NCI-H1436 (cell line): ENCODE measurements at regions not wholly inside any gene's neighbourhood (a gene's known extent, or its start where the extent isn't known, plus 50 kb on each side); places are given as distances from the start of the nearest gene placed in this dataset.
"Not testable (repeated sequence)": the region's sequence is repeated elsewhere in the genome, so short reads cannot be mapped to it uniquely, and the experiment has no call there.

ENCODE experiments used
- DNase-seq: peaks from one replicate; lab custom pipeline; 2025; lab: John Stamatoyannopoulos, UW

GRCh38 chr6:14478381-14479225, 361.0 kb downstream of the CD83 start:
- DNase-seq, result no peak

DNA sequence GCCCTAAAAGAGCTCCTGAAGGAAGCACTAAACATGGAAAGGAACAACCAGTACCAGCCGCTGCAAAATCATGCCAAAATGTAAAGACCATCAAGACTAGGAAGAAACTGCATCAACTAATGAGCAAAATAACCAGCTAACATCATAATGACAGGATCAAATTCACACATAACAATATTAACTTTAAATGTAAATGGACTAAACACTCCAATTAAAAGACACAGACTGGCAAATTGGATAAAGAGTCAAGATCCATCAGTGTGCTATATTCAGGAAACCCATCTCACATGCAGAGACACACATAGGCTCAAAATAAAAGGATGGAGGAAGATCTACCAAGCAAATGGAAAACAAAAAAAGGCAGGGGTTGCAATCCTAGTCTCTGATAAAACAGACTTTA, 364.4 kb downstream of the CD83 start:
- not testable (repeated sequence) for DNase-seq

DNA sequence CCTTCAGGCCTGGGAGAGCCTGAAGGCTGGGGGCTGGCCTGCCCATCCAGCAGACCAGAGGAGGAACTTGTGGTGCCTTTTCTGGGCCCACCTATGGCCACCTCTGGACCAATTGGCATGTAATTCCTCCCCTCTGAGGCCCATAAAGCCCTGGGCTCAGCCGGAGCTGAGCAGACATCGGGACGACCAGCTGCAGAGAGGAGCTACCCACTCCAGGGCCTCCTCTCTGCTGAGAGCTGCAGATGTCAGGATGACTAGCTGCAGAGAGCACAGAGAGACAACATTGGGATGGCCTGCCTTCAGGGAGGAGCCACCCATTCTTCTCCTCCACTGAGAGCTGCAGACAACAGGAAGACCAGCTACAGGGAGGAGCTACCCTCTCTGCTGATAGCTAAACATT, 370.1 kb downstream of the CD83 start:
- DNase-seq, result no peak

- no peak for DNase-seq
Measured at GRCh38 chr6:14488180-14488579, 370.6 kb downstream of the CD83 start.

GRCh38 chr6:14489445-14489844, 371.9 kb downstream of the CD83 start:
- DNase-seq, result no peak

- DNase-seq, result no peak
Measured at GRCh38 chr6:14498748-14499147, 381.2 kb downstream of the CD83 start.

DNA sequence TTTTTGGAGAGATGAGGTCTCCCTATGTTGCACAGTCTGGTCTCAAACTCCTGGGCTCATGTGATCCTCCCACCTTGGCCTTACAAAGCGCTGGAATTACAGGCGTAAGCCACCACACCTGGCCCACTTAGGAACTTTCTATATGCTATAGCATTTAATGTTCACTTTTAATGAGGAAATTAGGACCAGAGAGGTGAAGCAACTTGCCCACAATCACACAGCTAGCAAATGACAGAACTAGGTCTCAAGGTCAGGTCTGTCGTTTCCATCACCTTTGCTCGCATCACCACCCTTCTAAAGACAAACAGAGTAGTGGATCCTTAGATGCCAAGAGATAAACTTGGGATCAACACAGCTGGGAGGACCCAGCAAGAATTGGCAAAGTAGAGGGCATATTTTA, 381.7 kb downstream of the CD83 start:
- no peak for DNase-seq

DNA sequence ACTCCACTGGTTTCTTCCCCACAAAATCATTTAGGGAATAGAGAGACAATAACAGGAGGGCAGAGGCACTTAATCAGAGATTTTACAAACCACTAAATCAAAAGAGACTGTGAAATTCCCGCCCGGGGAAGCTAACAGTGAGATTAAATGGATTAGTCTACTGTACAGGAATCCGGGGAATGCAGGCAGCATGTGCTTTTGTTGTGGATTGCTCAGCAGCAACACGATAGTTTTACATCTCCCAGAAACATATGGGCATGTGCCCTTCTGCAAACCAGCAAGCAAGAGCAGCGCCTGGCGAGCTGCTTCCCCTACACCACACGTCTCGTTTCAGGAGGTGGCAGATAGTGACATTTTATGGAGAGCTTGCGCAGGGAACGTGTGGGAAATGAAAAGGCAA, 382.3 kb downstream of the CD83 start:
- DNase-seq, result no peak

DNA sequence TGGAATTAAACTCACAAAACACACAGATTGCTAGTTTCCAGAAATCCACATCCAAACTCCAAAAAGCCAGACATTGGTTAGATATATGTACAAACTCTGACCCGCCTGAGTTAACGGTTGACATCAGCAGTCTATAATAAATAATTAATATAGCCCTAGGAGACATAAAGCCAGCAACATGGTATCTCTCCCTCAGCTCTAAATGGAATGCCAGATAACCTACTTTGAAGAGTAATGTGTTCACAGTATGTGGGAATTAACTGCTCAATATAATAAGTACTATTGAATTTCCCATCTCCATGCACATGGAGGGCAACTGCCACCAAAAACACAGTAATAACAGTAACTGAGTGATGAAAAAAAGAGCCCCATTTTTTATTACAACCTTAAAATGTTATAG, 383.2 kb downstream of the CD83 start:
- DNase-seq, result no peak

DNA sequence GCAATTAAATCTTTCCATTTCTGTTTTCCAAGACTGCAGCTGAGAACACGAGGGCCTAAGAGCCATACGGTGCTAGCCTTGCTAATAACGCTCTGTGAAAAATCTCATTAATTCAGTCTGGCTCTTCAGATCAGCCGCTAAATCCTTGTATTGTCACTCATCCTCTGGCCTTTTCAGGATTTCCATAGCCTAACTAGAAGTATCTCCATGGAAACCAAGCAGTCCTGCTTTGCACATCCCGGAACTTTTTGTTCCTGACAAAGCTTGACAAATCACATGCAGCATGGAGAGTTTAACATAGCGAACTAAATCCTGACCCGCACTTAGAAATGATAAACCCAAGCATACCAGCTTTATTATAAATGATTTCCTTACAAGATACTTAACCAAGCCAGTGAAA, 383.7 kb downstream of the CD83 start:
- DNase-seq, result no peak

DNA sequence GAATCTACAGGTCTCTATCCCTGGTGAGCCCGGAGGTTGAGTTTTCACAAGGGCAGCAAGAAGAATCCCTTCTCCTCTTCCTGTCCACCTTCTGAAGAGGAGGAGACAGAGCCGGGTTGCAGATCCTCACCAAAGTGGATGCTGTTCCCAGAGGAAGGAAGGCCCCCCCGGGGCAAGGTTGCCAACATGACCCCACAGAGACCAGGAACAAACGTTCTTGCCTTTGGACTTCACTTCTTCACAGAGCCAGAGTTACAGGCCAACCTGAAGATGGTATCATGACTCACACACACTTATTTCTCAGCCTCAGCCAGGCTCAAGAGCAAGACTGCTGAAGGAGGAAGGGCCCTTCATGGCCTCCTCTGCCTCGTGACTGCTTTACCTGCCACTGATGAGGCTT, 384.3 kb downstream of the CD83 start:
- DNase-seq, result no peak

GRCh38 chr6:14502551-14502950, 385.0 kb downstream of the CD83 start:
- no peak for DNase-seq

- no peak for DNase-seq
Measured at GRCh38 chr6:14505401-14505800, 387.8 kb downstream of the CD83 start.

- DNase-seq, result no peak
Measured at GRCh38 chr6:14506656-14507246, 389.2 kb downstream of the CD83 start.

GRCh38 chr6:14509120-14509519, 391.5 kb downstream of the CD83 start:
- DNase-seq, result no peak

DNA sequence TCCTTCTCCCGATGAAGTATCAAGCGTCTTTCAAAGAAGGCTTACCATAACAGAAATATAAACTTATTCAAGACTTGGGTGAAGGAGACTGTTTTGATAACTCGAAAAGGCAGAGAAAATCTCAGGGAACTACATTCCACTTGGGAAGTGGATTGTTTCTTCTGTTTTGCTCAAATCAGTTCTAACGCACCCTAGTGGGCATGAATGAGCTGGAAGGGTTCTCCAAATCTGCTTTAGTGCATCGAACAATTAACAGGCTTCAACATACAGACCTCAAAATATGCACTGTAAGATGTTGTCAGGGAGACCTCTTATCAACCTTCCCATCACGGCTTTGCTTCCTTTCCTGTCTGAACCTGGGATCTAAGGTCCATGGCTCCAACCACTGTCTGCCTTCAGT, 392.5 kb downstream of the CD83 start:
- DNase-seq, result no peak

DNA sequence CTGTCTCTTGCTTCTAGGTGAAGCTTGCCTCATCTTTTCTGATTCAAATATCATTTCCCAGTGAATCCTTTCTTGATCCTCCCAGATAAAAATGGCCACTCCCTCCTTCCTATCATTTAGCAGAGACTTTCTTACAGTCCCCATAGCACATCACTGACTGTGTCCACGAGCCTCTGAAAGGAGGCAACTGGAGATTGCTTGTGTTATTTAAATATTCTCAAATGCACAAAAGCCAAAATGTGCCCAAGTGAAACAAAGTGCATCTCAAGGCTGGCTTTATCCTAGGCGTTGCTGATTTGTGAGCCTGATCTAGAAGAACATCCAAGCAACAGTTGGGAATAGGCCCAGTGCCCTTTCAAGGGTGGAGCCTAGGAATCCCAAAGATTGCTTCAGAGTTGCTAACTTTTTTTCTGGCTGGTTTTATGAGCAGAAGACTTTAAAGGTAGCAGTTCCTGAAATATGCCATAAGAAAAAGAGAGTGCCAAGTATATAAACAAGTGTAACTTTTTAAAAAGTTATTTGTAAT, 393.6 kb downstream of the CD83 start:
- no peak for DNase-seq

GRCh38 chr6:14512246-14512645, 394.7 kb downstream of the CD83 start:
- DNase-seq, result no peak

DNA sequence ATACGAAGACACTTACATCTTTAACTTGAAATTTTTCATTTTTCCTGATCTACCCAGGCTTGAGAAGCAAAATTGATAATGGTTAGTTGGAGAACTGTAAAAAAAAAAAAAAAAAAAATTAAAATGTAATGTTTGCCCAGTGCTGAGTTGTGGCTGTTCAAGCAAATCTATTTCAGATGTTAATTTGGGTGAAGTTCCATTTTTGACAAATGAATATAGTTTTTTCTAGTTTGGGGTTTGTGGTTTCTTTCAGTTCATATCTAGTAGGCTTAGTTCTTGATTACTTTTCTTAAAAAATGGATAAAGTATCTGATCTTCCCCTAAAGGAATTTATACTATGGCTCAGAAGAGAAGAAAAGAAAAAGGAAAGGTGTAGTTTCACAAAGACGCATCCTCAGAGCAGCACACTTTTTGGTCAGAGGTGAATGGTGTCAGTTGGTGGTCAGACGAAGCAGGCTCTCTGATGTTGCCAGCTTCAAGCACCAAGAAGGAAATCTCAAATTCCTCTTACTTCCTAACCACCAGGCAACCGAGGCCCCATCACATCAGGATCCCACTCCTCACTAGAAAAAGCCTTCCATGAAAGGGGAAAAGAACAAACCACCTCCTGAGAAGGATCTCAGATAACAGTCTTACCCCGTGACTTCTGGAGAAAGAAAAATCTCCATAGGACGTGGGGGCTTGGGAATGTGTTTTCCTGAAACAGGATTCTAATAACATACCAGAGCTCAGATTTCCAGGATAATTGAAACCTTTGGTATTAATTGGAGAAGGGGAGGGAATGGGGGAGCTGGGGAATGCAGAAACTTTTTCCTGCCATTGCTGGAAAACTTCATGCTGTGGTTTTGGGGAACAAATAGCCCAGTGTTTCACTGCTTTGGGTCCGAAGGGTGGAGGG, 396.2 kb downstream of the CD83 start:
- DNase-seq, result no peak

DNA sequence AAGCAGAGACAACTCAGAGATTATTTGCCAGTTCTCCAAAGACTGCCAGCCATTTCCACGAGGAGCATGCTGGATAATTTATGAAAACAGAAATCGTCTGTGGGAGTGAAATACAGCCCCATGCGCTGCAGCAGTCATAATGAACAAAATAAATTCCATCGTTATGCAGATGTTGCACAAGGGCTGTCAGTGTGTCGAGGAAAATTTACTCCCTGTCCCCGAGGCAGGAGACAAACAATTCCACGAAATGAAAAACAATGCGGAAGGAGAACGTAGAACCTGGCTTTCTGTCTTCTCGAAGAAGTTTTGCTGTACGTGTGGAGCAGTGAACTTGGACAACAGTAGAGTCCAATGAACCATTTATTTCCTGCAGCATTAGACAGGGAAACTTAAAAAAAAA, 399.4 kb downstream of the CD83 start:
- DNase-seq, result no peak

DNA sequence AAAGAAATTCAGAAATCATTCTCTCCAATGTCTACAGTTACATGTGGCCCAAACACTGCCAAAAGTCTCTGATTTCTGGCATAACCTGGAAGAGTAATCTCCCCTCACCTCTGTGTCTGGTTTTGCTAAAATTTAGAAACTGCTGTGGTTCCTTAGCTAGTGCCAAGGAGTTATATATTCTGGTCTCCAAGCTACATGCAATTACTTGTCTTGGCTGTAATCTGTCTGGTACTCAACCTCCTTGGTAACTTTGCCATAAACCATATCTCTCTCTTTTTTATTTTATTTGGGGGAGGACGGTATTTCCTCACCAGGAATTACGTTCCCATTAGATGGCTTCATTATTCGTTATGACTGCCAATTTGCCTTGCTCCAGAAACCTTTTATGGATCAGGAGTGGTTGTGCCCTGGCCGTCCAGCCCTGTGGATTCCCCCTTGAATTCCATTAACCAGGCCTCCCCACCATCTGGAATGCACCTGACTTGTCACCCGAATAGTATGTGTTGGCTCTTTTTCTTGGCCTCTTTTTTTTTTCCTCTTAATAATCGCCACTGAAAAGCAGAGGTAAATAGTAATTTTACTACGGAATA, 400.0 kb downstream of the CD83 start:
- no peak for DNase-seq

GRCh38 chr6:14518515-14519217, 401.1 kb downstream of the CD83 start:
- no peak for DNase-seq
